HFFc6 (cell line): ENCODE measurements at regions not wholly inside any gene's neighbourhood (a gene's known extent, or its start where the extent isn't known, plus 50 kb on each side); places are given as distances from the start of the nearest gene placed in this dataset.

Experiments
- DNase-seq: peaks from one replicate; pipeline ENCODE4 v3.0.0-alpha.2; 2018
- H3K27ac Mint-ChIP-seq: 2 replicates; pipeline ENCODE4 v1.8.0; 2020; ENCODE audit warnings: mild to moderate bottlenecking, mixed read lengths
- H3K27me3 Mint-ChIP-seq: 2 replicates; pipeline ENCODE4 v1.8.0; 2021; ENCODE audit warnings: mild to moderate bottlenecking, moderate library complexity, mixed read lengths; ENCODE audit not compliant: insufficient read depth
- H3K36me3 Mint-ChIP-seq: 2 replicates; pipeline ENCODE4 v1.8.0; 2021; ENCODE audit warnings: low read depth, mixed read lengths
- H3K4me1 Mint-ChIP-seq: 2 replicates; pipeline ENCODE4 v1.8.0; 2020; ENCODE audit warnings: low read depth, mixed read lengths
- H3K4me3 Mint-ChIP-seq: 2 replicates; pipeline ENCODE4 v1.8.0; 2020; ENCODE audit warnings: mild to moderate bottlenecking, moderate library complexity, mixed read lengths
- H3K9me3 Mint-ChIP-seq: 2 replicates; pipeline ENCODE4 v1.8.0; 2020; ENCODE audit warnings: mild to moderate bottlenecking, mixed read lengths
- TF ChIP-seq, protein P1 (sequence below): fragments of 200-600 bp; sonication (generic); IDR thresholded peaks from 2 replicates; pipeline ENCODE4 v1.5.0; 2021; ENCODE audit warnings: antibody characterized with exemption, mild to moderate bottlenecking

DNA sequence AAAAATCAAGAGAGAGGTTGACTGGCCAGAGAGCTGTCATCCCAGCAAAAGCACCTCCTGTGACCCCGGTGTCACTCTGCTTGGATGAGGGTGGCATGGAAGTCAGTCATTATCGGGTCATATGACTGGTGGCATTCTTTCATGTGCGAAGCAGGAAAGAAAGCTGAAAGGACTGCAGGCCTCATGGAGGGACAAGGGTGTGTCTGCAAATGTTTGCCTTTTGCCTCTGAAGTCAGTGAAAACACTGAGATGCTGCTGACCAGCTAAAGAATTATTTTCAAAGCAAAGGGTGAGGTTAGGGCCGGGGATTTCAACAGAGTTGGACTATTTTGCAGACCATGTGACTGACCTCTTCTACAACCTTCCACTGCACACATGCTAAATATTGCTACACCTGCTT lies 298.3 kb downstream of the CSNK1G3 start:
- Mint-ChIP-seq H3K36me3 (no peaks in the 10 kb centered on the region), H3K9me3 (no peaks in the 10 kb centered on the region), H3K27ac (no peak overlapping the region; the same call in 1 of the 2 replicates), H3K4me1 (peaks cover 62% of the 10 kb centered on the region), H3K4me3 (no peak overlapping the region), H3K27me3 (no peaks in the 10 kb centered on the region)
- TF ChIP-seq, protein P1, sequence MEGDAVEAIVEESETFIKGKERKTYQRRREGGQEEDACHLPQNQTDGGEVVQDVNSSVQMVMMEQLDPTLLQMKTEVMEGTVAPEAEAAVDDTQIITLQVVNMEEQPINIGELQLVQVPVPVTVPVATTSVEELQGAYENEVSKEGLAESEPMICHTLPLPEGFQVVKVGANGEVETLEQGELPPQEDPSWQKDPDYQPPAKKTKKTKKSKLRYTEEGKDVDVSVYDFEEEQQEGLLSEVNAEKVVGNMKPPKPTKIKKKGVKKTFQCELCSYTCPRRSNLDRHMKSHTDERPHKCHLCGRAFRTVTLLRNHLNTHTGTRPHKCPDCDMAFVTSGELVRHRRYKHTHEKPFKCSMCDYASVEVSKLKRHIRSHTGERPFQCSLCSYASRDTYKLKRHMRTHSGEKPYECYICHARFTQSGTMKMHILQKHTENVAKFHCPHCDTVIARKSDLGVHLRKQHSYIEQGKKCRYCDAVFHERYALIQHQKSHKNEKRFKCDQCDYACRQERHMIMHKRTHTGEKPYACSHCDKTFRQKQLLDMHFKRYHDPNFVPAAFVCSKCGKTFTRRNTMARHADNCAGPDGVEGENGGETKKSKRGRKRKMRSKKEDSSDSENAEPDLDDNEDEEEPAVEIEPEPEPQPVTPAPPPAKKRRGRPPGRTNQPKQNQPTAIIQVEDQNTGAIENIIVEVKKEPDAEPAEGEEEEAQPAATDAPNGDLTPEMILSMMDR = no peak
- no peak for DNase-seq

DNA sequence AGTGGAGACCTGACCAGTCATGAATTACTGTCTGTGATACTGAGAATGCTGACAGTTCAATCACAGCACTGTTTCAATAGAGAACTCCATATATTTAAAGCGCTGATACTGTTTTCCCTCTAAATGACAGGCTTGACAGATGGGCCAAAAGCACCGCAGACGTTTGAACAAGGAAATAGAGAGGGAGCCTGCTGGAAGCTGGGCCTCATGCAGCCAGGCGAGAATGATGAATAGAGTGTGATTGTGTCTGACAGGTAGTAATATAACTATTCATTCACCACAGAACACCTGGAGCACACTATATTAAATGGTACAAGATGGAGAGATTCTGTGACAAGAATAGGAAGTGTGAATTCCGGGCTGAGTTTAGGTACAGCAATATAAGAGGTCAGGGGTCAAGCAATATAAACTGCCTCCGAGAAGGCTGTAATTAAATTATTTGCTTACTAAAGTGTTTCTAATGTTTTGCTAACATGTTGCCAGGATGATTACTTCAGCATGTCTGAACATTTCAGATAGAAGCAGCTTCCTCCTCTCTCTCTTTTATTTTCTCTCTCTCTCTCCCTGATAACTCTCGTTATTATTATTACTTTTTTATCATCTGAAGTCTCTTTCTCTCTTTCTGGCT lies 297.7 kb downstream of the CSNK1G3 start:
- TF ChIP-seq, protein P1 = no peak
- Mint-ChIP-seq H3K4me1 (peaks cover 56% of the 10 kb centered on the region), H3K4me3 (no peak overlapping the region), H3K36me3 (no peaks in the 10 kb centered on the region), H3K9me3 (no peaks in the 10 kb centered on the region), H3K27me3 (no peaks in the 10 kb centered on the region), H3K27ac (no peak overlapping the region; the same call in 1 of the 2 replicates)
- DNase-seq = no peak

DNA sequence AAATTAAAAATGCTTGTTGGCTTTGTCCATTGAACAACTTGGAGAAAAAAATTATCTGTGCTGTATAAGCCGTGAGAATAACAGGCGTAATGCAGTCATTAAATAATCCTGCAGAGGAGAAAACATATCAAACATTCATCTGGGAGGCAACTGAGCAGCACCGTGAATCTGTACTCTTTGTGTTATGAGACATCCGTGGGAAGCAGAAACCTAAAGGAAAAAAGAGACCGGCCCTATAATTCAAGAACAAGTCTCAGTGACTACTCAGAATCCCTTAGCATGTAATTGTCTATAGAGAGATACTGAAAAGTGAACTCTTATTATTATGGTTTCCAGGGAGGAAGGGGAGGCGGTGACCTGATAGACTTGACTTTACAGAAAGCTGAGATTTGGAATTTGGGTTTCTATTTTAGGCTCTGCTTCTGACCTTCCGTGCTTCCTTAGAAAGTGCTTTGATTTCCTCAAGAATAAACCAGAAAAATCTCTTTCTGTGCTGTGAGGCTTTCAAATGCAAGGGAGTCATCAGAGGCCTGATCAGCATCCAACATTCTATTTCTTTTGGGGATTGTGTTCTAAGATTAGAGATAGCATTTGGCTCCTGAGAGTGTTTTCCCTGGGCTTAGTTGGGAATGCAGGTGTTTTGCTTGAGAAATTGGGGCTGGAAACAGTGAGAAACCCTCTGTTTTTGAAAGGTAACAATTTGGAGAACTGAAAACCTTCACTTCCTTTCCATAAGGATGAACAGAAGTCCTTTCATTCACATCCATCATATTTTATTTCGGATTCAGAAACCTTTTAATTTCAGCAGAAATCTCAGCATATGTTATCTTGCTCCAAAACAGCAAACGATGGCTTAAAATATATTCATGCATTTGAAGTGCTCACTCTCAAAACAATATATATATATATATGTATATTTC lies 296.7 kb downstream of the CSNK1G3 start:
- Mint-ChIP-seq H3K4me1 (peaks cover 46% of the 10 kb centered on the region), H3K27ac (no peak overlapping the region)

DNA sequence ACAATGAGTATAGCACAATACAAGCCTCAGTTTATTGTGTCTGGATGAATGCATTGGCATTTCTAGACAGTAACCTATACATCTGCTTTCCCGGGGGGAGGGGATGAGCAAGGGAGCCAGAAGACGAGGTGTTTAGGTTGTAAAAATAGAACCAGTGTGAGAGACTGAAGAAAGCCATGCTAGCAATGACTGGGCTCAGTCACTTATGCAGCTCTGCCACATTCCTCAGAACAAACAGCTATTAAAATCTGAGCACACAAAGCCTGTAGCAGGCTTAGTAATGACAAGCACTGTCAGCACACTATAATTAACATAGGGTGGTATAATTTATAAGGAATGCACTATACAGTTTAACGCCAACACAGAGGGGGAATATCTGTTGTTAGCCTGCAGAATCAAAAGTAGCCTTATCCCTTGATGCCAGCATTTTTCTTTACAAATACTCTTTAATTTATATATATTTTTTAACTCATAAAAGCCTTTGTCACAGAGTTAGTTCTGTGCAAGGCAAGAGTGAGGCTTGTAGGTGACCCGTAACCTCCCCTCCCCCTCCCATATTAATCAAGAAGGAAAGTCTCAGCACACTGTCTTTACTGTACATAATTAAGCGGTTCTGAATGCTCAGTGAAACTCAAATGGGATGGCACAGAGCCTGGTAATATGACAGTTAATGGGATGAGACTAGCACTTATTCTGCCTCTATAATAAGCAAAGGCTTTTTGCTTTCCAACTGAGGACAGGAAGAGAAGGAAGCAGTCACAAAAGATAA lies 295.4 kb downstream of the CSNK1G3 start:
- H3K9me3 Mint-ChIP-seq = no peaks in the 10 kb centered on the region
- H3K27me3 Mint-ChIP-seq = no peaks in the 10 kb centered on the region; the same call in 1 of the 2 replicates
- H3K36me3 Mint-ChIP-seq = no peaks in the 10 kb centered on the region
- H3K27ac Mint-ChIP-seq = peak overlapping the region; percentile 3; the same call in 1 of the 2 replicates
- H3K4me1 Mint-ChIP-seq = peaks cover 35% of the 10 kb centered on the region
- H3K4me3 Mint-ChIP-seq = no peak overlapping the region
- DNase-seq = no peak
- TF ChIP-seq, protein P1 = no peak

More for the DNA sequence above, 296.7 kb downstream of the CSNK1G3 start:
- TF ChIP-seq, protein P1 = no peak
- Mint-ChIP-seq H3K4me3 (no peak overlapping the region), H3K9me3 (no peaks in the 10 kb centered on the region), H3K27me3 (no peaks in the 10 kb centered on the region; the same call in 1 of the 2 replicates), H3K36me3 (no peaks in the 10 kb centered on the region)
- no peak for DNase-seq

DNA sequence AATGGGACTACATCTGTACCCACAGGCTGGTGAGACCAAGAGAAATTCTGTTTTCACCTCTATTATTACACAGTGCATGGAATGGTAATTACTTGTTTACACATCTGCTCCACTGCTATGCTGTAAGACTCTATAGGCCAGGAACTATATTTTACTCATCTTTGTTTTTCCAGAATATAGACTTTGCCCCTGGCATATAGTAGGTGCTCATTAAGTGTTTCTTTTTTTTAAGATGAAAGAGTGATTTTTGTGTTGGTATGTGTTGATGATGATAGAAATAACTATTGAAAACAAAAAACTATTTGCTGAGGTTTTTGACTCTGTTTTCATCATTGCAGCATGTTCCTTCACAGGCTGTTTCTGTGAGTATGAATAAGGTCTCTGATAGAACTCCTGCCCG lies 294.7 kb downstream of the CSNK1G3 start:
- TF ChIP-seq, protein P1 = no peak
- Mint-ChIP-seq H3K27me3 (no peaks in the 10 kb centered on the region; the same call in 1 of the 2 replicates), H3K27ac (0 out of 2 replicates have a peak overlapping the region, but pooled peaks have one; percentile 3), H3K9me3 (no peaks in the 10 kb centered on the region), H3K36me3 (no peaks in the 10 kb centered on the region), H3K4me3 (no peak overlapping the region), H3K4me1 (peaks cover 35% of the 10 kb centered on the region)
- no peak for DNase-seq
